ENCODE measurements at regions not wholly inside any gene's neighbourhood (a gene's known extent, or its start where the extent isn't known, plus 50 kb on each side); places are given as distances from the start of the nearest gene placed in this dataset.
"Not testable (repeated sequence)": the region's sequence is repeated elsewhere in the genome, so short reads cannot be mapped to it uniquely, and the experiment has no call there.

GRCh38 chr2:224169847-224170246 is 130.8 kb upstream of the SERPINE2 start:
- Histone ChIP-seq H3K9me2 (ENCODE audit: low read depth, low read length) (no peaks in the 10 kb centered on the region), H2AFZ (ENCODE audit: low read length) (no peak overlapping the region), H3K4me3 (ENCODE audit: low read depth, low read length, poor library complexity, severe bottlenecking) (no peak overlapping the region), H3K27me3 (ENCODE audit: insufficient read depth, low read length) (no peaks in the 10 kb centered on the region), H3K4me1 (ENCODE audit: insufficient read depth, low read length, severe bottlenecking) (no peaks in the 10 kb centered on the region), H3K36me3 (ENCODE audit: insufficient read depth, low read length) (no peaks in the 10 kb centered on the region), H3K9me3 (ENCODE audit: low read length) (no peaks in the 10 kb centered on the region), H3K79me2 (ENCODE audit: insufficient read depth, low read length) (no peaks in the 10 kb centered on the region), H4K20me1 (ENCODE audit: insufficient read depth, low read length) (no peaks in the 10 kb centered on the region), H3K9ac (ENCODE audit: low read length) (no peak overlapping the region), H3K4me2 (ENCODE audit: low read length) (no peak overlapping the region), H3F3A (ENCODE audit: insufficient read depth, low read length) (no peaks in the 10 kb centered on the region), H3K27ac (ENCODE audit: low read depth, low read length, poor library complexity, severe bottlenecking) (no peak overlapping the region)
- no peak for TF ChIP-seq EZH2 (IDR thresholded peaks at IDR 0.05; ENCODE audit: borderline replicate concordance, low read length)
- TF ChIP-seq, protein P1, sequence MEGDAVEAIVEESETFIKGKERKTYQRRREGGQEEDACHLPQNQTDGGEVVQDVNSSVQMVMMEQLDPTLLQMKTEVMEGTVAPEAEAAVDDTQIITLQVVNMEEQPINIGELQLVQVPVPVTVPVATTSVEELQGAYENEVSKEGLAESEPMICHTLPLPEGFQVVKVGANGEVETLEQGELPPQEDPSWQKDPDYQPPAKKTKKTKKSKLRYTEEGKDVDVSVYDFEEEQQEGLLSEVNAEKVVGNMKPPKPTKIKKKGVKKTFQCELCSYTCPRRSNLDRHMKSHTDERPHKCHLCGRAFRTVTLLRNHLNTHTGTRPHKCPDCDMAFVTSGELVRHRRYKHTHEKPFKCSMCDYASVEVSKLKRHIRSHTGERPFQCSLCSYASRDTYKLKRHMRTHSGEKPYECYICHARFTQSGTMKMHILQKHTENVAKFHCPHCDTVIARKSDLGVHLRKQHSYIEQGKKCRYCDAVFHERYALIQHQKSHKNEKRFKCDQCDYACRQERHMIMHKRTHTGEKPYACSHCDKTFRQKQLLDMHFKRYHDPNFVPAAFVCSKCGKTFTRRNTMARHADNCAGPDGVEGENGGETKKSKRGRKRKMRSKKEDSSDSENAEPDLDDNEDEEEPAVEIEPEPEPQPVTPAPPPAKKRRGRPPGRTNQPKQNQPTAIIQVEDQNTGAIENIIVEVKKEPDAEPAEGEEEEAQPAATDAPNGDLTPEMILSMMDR (IDR thresholded peaks at IDR 0.05; ENCODE audit: low read length), result no peak

GRCh38 chr2:224167781-224168180 is 128.7 kb upstream of the SERPINE2 start:
- H3K27ac ChIP-seq (ENCODE audit: low read depth, low read length, poor library complexity, severe bottlenecking); H2AFZ ChIP-seq (ENCODE audit: low read length); H3K4me2 ChIP-seq (ENCODE audit: low read length); H3K27me3 ChIP-seq (ENCODE audit: insufficient read depth, low read length); H4K20me1 ChIP-seq (ENCODE audit: insufficient read depth, low read length); H3K36me3 ChIP-seq (ENCODE audit: insufficient read depth, low read length); H3K79me2 ChIP-seq (ENCODE audit: insufficient read depth, low read length); H3K9me3 ChIP-seq (ENCODE audit: low read length); H3K4me3 ChIP-seq (ENCODE audit: low read depth, low read length, poor library complexity, severe bottlenecking); H3K9ac ChIP-seq (ENCODE audit: low read length); H3K4me1 ChIP-seq (ENCODE audit: insufficient read depth, low read length, severe bottlenecking); H3F3A ChIP-seq (ENCODE audit: insufficient read depth, low read length); H3K9me2 ChIP-seq (ENCODE audit: low read depth, low read length): not testable (repeated sequence)

DNA sequence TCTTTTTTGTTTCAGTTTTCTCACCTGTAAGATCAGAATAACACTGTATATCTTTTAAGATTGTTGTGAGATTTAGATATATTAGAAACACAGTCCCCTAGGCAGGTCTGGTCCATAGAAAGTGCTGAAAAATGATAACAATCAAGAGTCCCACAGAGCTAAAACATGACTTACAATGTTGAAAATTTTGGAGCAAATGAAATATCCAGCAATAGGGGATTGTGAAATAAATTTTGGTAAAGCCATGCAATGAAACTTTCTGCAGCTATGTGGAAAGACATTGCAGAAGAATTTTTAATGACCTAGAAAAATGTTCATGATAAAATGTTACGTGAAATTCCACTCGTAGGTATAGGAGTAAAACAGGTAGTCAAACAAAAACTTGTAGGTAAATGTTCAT is 127.6 kb upstream of the SERPINE2 start:
- TF ChIP-seq, protein P1 (IDR thresholded peaks at IDR 0.05; ENCODE audit: low read length), result no peak
- no peak for TF ChIP-seq EZH2 (IDR thresholded peaks at IDR 0.05; ENCODE audit: borderline replicate concordance, low read length)
- Histone ChIP-seq H3K9me3 (ENCODE audit: low read length) (no peaks in the 10 kb centered on the region), H3K79me2 (ENCODE audit: insufficient read depth, low read length) (no peaks in the 10 kb centered on the region), H3K27me3 (ENCODE audit: insufficient read depth, low read length) (no peaks in the 10 kb centered on the region), H3K9ac (ENCODE audit: low read length) (no peak overlapping the region), H3K4me1 (ENCODE audit: insufficient read depth, low read length, severe bottlenecking) (no peaks in the 10 kb centered on the region), H4K20me1 (ENCODE audit: insufficient read depth, low read length) (no peaks in the 10 kb centered on the region), H3K4me3 (ENCODE audit: low read depth, low read length, poor library complexity, severe bottlenecking) (no peak overlapping the region), H3K27ac (ENCODE audit: low read depth, low read length, poor library complexity, severe bottlenecking) (no peak overlapping the region), H3K4me2 (ENCODE audit: low read length) (no peak overlapping the region), H3K36me3 (ENCODE audit: insufficient read depth, low read length) (no peaks in the 10 kb centered on the region), H3K9me2 (ENCODE audit: low read depth, low read length) (no peaks in the 10 kb centered on the region), H2AFZ (ENCODE audit: low read length) (no peak overlapping the region), H3F3A (ENCODE audit: insufficient read depth, low read length) (no peaks in the 10 kb centered on the region)

DNA sequence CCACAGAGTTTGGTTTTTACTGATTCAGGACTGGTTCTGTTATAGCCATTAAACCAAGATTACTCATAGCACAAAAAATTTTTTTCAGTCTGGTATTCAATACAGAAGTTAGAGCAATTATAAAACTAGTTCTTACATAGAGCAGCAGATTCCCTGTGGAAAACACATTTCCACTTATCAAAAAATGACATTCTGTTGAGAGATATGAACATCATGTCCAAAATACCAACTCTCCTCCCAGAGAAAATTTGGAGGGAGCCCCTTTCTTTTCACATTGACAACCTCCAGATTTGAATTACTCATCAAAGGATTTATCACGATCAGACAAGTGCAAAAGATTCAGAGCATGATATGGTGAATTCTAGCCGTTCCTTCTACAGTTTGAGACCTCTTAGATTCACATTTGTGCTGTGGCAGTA is 126.8 kb upstream of the SERPINE2 start:
- H3F3A ChIP-seq (ENCODE audit: insufficient read depth, low read length), result no peaks in the 10 kb centered on the region
- TF ChIP-seq EZH2 (IDR thresholded peaks at IDR 0.05; ENCODE audit: borderline replicate concordance, low read length), result no peak
- TF ChIP-seq, protein P1 (IDR thresholded peaks at IDR 0.05; ENCODE audit: low read length), result no peak
- no peak overlapping the region for H3K4me3 ChIP-seq (ENCODE audit: low read depth, low read length, poor library complexity, severe bottlenecking)
- no peaks in the 10 kb centered on the region for H3K27me3 ChIP-seq (ENCODE audit: insufficient read depth, low read length)
- H2AFZ ChIP-seq (ENCODE audit: low read length), result no peak overlapping the region
- H3K9ac ChIP-seq (ENCODE audit: low read length), result no peak overlapping the region
- H3K36me3 ChIP-seq (ENCODE audit: insufficient read depth, low read length), result no peaks in the 10 kb centered on the region
- no peaks in the 10 kb centered on the region for H4K20me1 ChIP-seq (ENCODE audit: insufficient read depth, low read length)
- no peaks in the 10 kb centered on the region for H3K4me1 ChIP-seq (ENCODE audit: insufficient read depth, low read length, severe bottlenecking)
- no peak overlapping the region for H3K27ac ChIP-seq (ENCODE audit: low read depth, low read length, poor library complexity, severe bottlenecking)
- no peaks in the 10 kb centered on the region for H3K9me2 ChIP-seq (ENCODE audit: low read depth, low read length)
- no peak overlapping the region for H3K4me2 ChIP-seq (ENCODE audit: low read length)
- H3K9me3 ChIP-seq (ENCODE audit: low read length), result no peaks in the 10 kb centered on the region
- no peaks in the 10 kb centered on the region for H3K79me2 ChIP-seq (ENCODE audit: insufficient read depth, low read length)

Measured in OCI-LY1 (cell line).